Sigmoid colon (tissue), 3 donors: ENCODE measurements at regions not wholly inside any gene's neighbourhood (a gene's known extent, or its start where the extent isn't known, plus 50 kb on each side); places are given as distances from the start of the nearest gene placed in this dataset.

Experiments used
- POLR2A ChIP-seq, 2 donors: fragments of 450-650 bp; IDR thresholded peaks; one replicate each; pipeline ENCODE4 v1.6.1; 2016; ENCODE audit warnings: antibody characterized with exemption in 2 of 2, mild to moderate bottlenecking in 2 of 2, moderate library complexity in 2 of 2
- TF ChIP-seq, protein P1 (sequence below), 4 experiments: fragments of 450-650 bp in 3 of 4; fragments of 200-600 bp in 1 of 4; IDR thresholded peaks; one replicate each; pipeline ENCODE4 v1.5.1; 2016 to 2019; ENCODE audit warnings: antibody characterized with exemption in 4 of 4, mild to moderate bottlenecking in 3 of 4, moderate library complexity in 2 of 4

GRCh38 chr16:56097306-56097705 is 94.0 kb upstream of the GNAO1 start:
- no peak for TF ChIP-seq POLR2A (IDR thresholded peaks at IDR 0.05)
- TF ChIP-seq, protein P1, sequence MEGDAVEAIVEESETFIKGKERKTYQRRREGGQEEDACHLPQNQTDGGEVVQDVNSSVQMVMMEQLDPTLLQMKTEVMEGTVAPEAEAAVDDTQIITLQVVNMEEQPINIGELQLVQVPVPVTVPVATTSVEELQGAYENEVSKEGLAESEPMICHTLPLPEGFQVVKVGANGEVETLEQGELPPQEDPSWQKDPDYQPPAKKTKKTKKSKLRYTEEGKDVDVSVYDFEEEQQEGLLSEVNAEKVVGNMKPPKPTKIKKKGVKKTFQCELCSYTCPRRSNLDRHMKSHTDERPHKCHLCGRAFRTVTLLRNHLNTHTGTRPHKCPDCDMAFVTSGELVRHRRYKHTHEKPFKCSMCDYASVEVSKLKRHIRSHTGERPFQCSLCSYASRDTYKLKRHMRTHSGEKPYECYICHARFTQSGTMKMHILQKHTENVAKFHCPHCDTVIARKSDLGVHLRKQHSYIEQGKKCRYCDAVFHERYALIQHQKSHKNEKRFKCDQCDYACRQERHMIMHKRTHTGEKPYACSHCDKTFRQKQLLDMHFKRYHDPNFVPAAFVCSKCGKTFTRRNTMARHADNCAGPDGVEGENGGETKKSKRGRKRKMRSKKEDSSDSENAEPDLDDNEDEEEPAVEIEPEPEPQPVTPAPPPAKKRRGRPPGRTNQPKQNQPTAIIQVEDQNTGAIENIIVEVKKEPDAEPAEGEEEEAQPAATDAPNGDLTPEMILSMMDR (IDR thresholded peaks at IDR 0.05): no peak
